ENCODE measurements at regions not wholly inside any gene's neighbourhood (a gene's known extent, or its start where the extent isn't known, plus 50 kb on each side); places are given as distances from the start of the nearest gene placed in this dataset.

GRCh38 chr11:23233075-23233474, 372.8 kb upstream of the CCDC179 start:
- no peak overlapping the region for H3K27ac ChIP-seq
- TF ChIP-seq CTCF (conservative IDR thresholded peaks at IDR 0.05) (no peak), ZFX (IDR thresholded peaks at IDR 0.05) (no peak)

- H3K27ac ChIP-seq, result no peak overlapping the region
- no peak for TF ChIP-seq CTCF (conservative IDR thresholded peaks at IDR 0.05)
- TF ChIP-seq ZFX (IDR thresholded peaks at IDR 0.05), result no peak
Measured at GRCh38 chr11:23236826-23237555, 376.7 kb upstream of the CCDC179 start.

GRCh38 chr11:23252426-23252825, 392.2 kb upstream of the CCDC179 start:
- H3K27ac ChIP-seq, result no peak overlapping the region
- TF ChIP-seq ZFX (IDR thresholded peaks at IDR 0.05) (no peak), CTCF (conservative IDR thresholded peaks at IDR 0.05) (no peak)

- TF ChIP-seq ZFX (IDR thresholded peaks at IDR 0.05), result no peak
- no peak overlapping the region for H3K27ac ChIP-seq
Measured at GRCh38 chr11:23257088-23257487, 396.8 kb upstream of the CCDC179 start.

GRCh38 chr11:23257556-23257955, 397.3 kb upstream of the CCDC179 start:
- TF ChIP-seq CTCF (conservative IDR thresholded peaks at IDR 0.05) (no peak), ZFX (IDR thresholded peaks at IDR 0.05) (no peak)
- no peak overlapping the region for H3K27ac ChIP-seq

GRCh38 chr11:23263466-23263865, 403.2 kb upstream of the CCDC179 start:
- no peak for TF ChIP-seq ZFX (IDR thresholded peaks at IDR 0.05)
- TF ChIP-seq CTCF (conservative IDR thresholded peaks at IDR 0.05), result no peak
- H3K27ac ChIP-seq, result no peak overlapping the region

- H3K27ac ChIP-seq, result no peak overlapping the region
- TF ChIP-seq CTCF (conservative IDR thresholded peaks at IDR 0.05), result no peak
- no peak for TF ChIP-seq ZFX (IDR thresholded peaks at IDR 0.05)
Measured at GRCh38 chr11:23272095-23272494, 411.8 kb upstream of the CCDC179 start.

GRCh38 chr11:23278121-23278520, 417.8 kb upstream of the CCDC179 start:
- no peak overlapping the region for H3K27ac ChIP-seq
- TF ChIP-seq ZFX (IDR thresholded peaks at IDR 0.05) (no peak), CTCF (conservative IDR thresholded peaks at IDR 0.05) (no peak)

Data from C4-2B (cell line).